IMR-90 (cell line): ENCODE measurements at regions not wholly inside any gene's neighbourhood (a gene's known extent, or its start where the extent isn't known, plus 50 kb on each side); places are given as distances from the start of the nearest gene placed in this dataset.

Experiments used
- ATAC-seq: fragments of 200-7000 bp; cut with Tn5 transposase; 2 replicates; pipeline ENCODE4 v1.9.1; 2020; ENCODE audit warnings: low read depth, mild to moderate bottlenecking, moderate library complexity
- BruUV-seq: library from RNA; stranded (reverse); fragments of 400-500 nt; replicated peaks from 2 replicates; lab custom pipeline; 2021; lab: Mats Ljungman, UMichigan
- CTCF ChIA-PET: fragments of 300-600 bp; formaldehyde crosslinking; extraction: SDS; loops from one replicate; lab custom pipeline; 2021; ENCODE audit warnings: antibody characterized with exemption; lab: Yijun Ruan, JAX
- POLR2A ChIA-PET: fragments of 300-600 bp; sonication (Branson Sonifier 250); formaldehyde crosslinking; loops from one replicate; lab custom pipeline; 2022; ENCODE audit warnings: antibody characterized with exemption; ENCODE audit not compliant: unreplicated experiment; lab: Charles Lee
- DNase-seq: peaks from one replicate; pipeline ENCODE4 v3.0.0; 2013
- H2AFZ ChIP-seq: replicated peaks from 2 replicates; pipeline ENCODE3; 2013; ENCODE audit warnings: low read length, mild to moderate bottlenecking; ENCODE audit not compliant: poor library complexity
- H2AK5ac ChIP-seq: 2 replicates; pipeline ENCODE4 v1.6.1; 2013; ENCODE audit warnings: low read depth, low read length, inconsistent platforms
- H2AK9ac ChIP-seq: replicated peaks from 2 replicates; pipeline ENCODE3; 2013; ENCODE audit warnings: mild to moderate bottlenecking, low read depth, low read length, moderate library complexity; ENCODE audit not compliant: poor library complexity
- H2BK120ac ChIP-seq: 2 replicates; pipeline ENCODE4 v1.6.1; 2013; ENCODE audit warnings: low read depth, low read length, inconsistent platforms
- H2BK15ac ChIP-seq: 3 replicates; pipeline ENCODE4 v1.6.1; 2013; ENCODE audit warnings: low read depth, low read length, inconsistent platforms
- H2BK20ac ChIP-seq: 2 replicates; pipeline ENCODE4 v1.6.1; 2013; ENCODE audit warnings: low read depth, mild to moderate bottlenecking, inconsistent platforms, low read length, moderate library complexity
- H2BK5ac ChIP-seq: 2 replicates; pipeline ENCODE4 v1.6.1; 2013; ENCODE audit warnings: mild to moderate bottlenecking, low read depth, low read length, inconsistent platforms; ENCODE audit not compliant: poor library complexity, severe bottlenecking
- H3K14ac ChIP-seq: replicated peaks from 2 replicates; pipeline ENCODE4 v1.6.1; 2013; ENCODE audit warnings: low read depth, low read length, inconsistent platforms
- H3K18ac ChIP-seq: 2 replicates; pipeline ENCODE4 v1.6.1; 2013; ENCODE audit warnings: low read depth, low read length, control low read depth
- H3K23ac ChIP-seq: 2 replicates; pipeline ENCODE4 v1.6.1; 2013; ENCODE audit warnings: low read depth, low read length, inconsistent platforms
- H3K27ac ChIP-seq: 2 replicates; pipeline ENCODE4 v1.5.1; 2013; ENCODE audit warnings: mild to moderate bottlenecking, control low read depth, low read length; ENCODE audit not compliant: insufficient read depth
- H3K27me3 ChIP-seq: 2 replicates; pipeline ENCODE4 v1.6.1; 2013; ENCODE audit warnings: low read length; ENCODE audit not compliant: control insufficient read depth, insufficient read depth
- H3K36me3 ChIP-seq: 2 replicates; pipeline ENCODE4 v1.6.1; 2013; ENCODE audit warnings: low read length, mixed read lengths; ENCODE audit not compliant: control insufficient read depth, insufficient read depth
- H3K4ac ChIP-seq: 2 replicates; pipeline ENCODE4 v1.6.1; 2013; ENCODE audit warnings: low read depth, low read length, inconsistent platforms
- H3K4me1 ChIP-seq: 2 replicates; pipeline ENCODE4 v1.6.1; 2013; ENCODE audit warnings: low read length, mixed read lengths; ENCODE audit not compliant: control insufficient read depth, insufficient read depth
- H3K4me2 ChIP-seq: 2 replicates; pipeline ENCODE4 v1.6.1; 2013; ENCODE audit warnings: low read depth, mild to moderate bottlenecking, control low read depth, low read length, moderate library complexity
- H3K4me3 ChIP-seq: 2 replicates; pipeline ENCODE4 v1.5.1; 2013; ENCODE audit warnings: low read depth, mild to moderate bottlenecking, control low read depth, low read length, moderate library complexity; ENCODE audit not compliant: insufficient read depth
- H3K56ac ChIP-seq: 2 replicates; pipeline ENCODE4 v1.6.1; 2013; ENCODE audit warnings: low read length, inconsistent platforms; ENCODE audit not compliant: insufficient read depth; ENCODE audit errors: extremely low read depth
- H3K79me1 ChIP-seq, 2 experiments: 2 replicates each; pipeline ENCODE4 v1.6.1; 2013; ENCODE audit warnings: low read length in 2 of 2, inconsistent platforms in 1 of 2, low read depth in 1 of 2
- H3K9ac ChIP-seq: 2 replicates; pipeline ENCODE4 v1.6.1; 2013; ENCODE audit warnings: low read depth, low read length, control low read depth
- H3K9me1 ChIP-seq: 2 replicates; pipeline ENCODE4 v1.6.1; 2013; ENCODE audit warnings: low read length, inconsistent platforms; ENCODE audit not compliant: insufficient read depth
- H3K9me3 ChIP-seq: 2 replicates; pipeline ENCODE4 v1.6.1; 2013; ENCODE audit warnings: low read length; ENCODE audit not compliant: control insufficient read depth, insufficient read depth
- H4K20me1 ChIP-seq: 2 replicates; pipeline ENCODE4 v1.6.1; 2013; ENCODE audit warnings: low read length, inconsistent platforms; ENCODE audit not compliant: insufficient read depth
- H4K5ac ChIP-seq: 2 replicates; pipeline ENCODE4 v1.6.1; 2013; ENCODE audit warnings: mild to moderate bottlenecking, low read depth, low read length, control low read depth
- H4K8ac ChIP-seq, 2 experiments: 2 replicates each; pipeline ENCODE4 v1.6.1; 2013; ENCODE audit warnings: low read depth in 2 of 2, low read length in 2 of 2, control low read depth in 1 of 2, inconsistent platforms in 1 of 2
- H4K91ac ChIP-seq: 2 replicates; pipeline ENCODE4 v1.6.1; 2013; ENCODE audit warnings: low read depth, low read length, inconsistent platforms; ENCODE audit not compliant: insufficient read depth
- BHLHE40 ChIP-seq: fragments of 150-350 bp; IDR thresholded peaks from 2 replicates; pipeline ENCODE4 v1.6.1; 2016; ENCODE audit warnings: mild to moderate bottlenecking, low read depth, low read length
- CEBPB ChIP-seq: IDR thresholded peaks from 2 replicates; pipeline ENCODE4 v1.6.1; 2012; ENCODE audit warnings: low read depth, low read length, improper control_type of control experiment
- CHD1 ChIP-seq: IDR thresholded peaks from 2 replicates; pipeline ENCODE4 v1.6.1; 2012; ENCODE audit warnings: low read depth, low read length, improper control_type of control experiment
- CTCF ChIP-seq: conservative IDR thresholded peaks from 2 replicates; pipeline ENCODE4 v1.5.1; 2012; ENCODE audit warnings: mild to moderate bottlenecking, low read depth, low read length, improper control_type of control experiment
- FOS ChIP-seq: fragments of 150-350 bp; IDR thresholded peaks from 2 replicates; pipeline ENCODE4 v1.6.1; 2016; ENCODE audit warnings: low read depth, low read length
- MAFK ChIP-seq: IDR thresholded peaks from 2 replicates; pipeline ENCODE4 v1.6.1; 2012; ENCODE audit warnings: low read depth, low read length, improper control_type of control experiment
- MXI1 ChIP-seq: IDR thresholded peaks from 2 replicates; pipeline ENCODE4 v1.6.1; 2012; ENCODE audit warnings: low read depth, mild to moderate bottlenecking, low read length, moderate library complexity, borderline replicate concordance
- RAD21 ChIP-seq: IDR thresholded peaks from 2 replicates; pipeline ENCODE4 v1.6.1; 2012; ENCODE audit warnings: low read length, improper control_type of control experiment
- RFX5 ChIP-seq: IDR thresholded peaks from 2 replicates; pipeline ENCODE4 v1.8.0; 2012; ENCODE audit warnings: low read depth, mild to moderate bottlenecking, low read length, moderate library complexity
- SMC3 ChIP-seq: fragments of 150-350 bp; IDR thresholded peaks from 2 replicates; pipeline ENCODE4 v1.6.1; 2016; ENCODE audit warnings: low read depth, mild to moderate bottlenecking, antibody characterized with exemption, low read length, moderate library complexity
- WGBS, 2 experiments: methylation state at CpG; one replicate each; pipeline versions ENCODE4 v1.1.5 to v1.1.7; 2013; ENCODE audit warnings: missing lambda C conversion rate in 2 of 2; ENCODE audit not compliant: insufficient read length in 1 of 2; ENCODE audit errors: extremely low coverage in 2 of 2; 5-methylcytosine and 5-hydroxymethylcytosine counted together
- dilution Hi-C: fragments of 300-500 bp; cut with HindIII; formaldehyde crosslinking; loops from one replicate; pipeline ENCODE4 v1.14.3; 2018; ENCODE audit warnings: low sequenced_read_pairs; ENCODE audit not compliant: unreplicated experiment
- in situ Hi-C: fragments of 300-500 bp; cut with MboI; formaldehyde crosslinking; loops from 3 replicates; pipeline ENCODE4 v1.14.3; 2019; ENCODE audit warnings: low sequenced_read_pairs, inconsistent platforms, mixed read lengths
- intact Hi-C: fragments of 100-400 bp; cut with micrococcal nuclease; formaldehyde crosslinking; loops from 2 replicates; pipeline ENCODE4 v1.10.0; 2022
- TF ChIP-seq, protein P1 (sequence below): fragments of 150-350 bp; IDR thresholded peaks from 2 replicates; pipeline ENCODE4 v1.6.1; 2017; ENCODE audit warnings: mild to moderate bottlenecking, antibody characterized with exemption, low read length, low read depth

DNA sequence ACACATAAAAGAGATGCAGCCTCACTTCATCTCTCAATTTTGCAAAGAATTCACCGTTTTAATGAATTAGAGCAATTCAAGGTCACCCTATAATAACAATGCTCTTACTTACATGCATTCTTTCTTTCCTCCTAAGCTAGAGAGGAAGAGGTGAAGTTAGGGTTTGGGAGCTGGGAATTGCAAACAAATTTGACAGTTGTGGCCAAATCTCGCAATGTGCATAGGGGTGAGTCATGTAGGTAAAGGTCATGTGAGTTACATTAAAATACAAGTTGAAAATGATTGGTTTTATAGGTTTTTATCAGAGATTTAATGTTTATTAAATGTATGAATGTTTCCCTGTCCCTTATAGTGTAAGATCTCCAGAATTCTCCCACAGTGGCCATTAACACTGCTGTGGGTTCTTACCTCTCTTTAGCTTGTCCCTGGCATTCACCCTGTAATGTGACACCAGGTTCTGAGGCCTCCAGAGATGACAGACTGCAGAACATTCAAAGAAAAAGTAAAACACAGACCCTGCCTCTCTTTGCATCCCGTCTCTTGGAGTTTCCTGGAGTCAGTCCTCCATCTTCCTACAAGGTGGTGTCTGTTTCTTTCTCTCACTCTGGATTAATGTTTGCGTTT lies 53.7 kb upstream of the LGALSL start:
- no peak overlapping the region for H3K18ac ChIP-seq
- H2BK15ac ChIP-seq = no peak overlapping the region
- peaks cover 10% of the 10 kb centered on the region; the same call in 1 of the 2 replicates for H3K4me1 ChIP-seq
- TF ChIP-seq, protein P1, sequence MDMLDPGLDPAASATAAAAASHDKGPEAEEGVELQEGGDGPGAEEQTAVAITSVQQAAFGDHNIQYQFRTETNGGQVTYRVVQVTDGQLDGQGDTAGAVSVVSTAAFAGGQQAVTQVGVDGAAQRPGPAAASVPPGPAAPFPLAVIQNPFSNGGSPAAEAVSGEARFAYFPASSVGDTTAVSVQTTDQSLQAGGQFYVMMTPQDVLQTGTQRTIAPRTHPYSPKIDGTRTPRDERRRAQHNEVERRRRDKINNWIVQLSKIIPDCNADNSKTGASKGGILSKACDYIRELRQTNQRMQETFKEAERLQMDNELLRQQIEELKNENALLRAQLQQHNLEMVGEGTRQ = no peak
- no peak for TF ChIP-seq MAFK
- no peak for TF ChIP-seq SMC3
- TF ChIP-seq RAD21 = no peak
- no peak for TF ChIP-seq BHLHE40
- TF ChIP-seq CEBPB = no peak
- no peak for TF ChIP-seq RFX5
- TF ChIP-seq CHD1 = no peak
- TF ChIP-seq MXI1 = no peak
- no peak for TF ChIP-seq CTCF
- no peak for TF ChIP-seq FOS
- ChIA-PET CTCF (interaction anchor here (1.2 kb wide), 1 partner anchor 69 kb away, joined by 3 read pairs; no protein-coding TSS in a partner anchor), POLR2A (interaction anchor here (0.5 kb wide), 1 partner anchor 87 kb away, joined by 4 read pairs; no protein-coding TSS in a partner anchor)
- in situ Hi-C loops (no loop called here), intact Hi-C loops (no loop called here), dilution Hi-C loops (no loop called here)
- no peak overlapping the region for H2AK9ac ChIP-seq
- no peak overlapping the region for H2AFZ ChIP-seq
- H4K91ac ChIP-seq = no peak overlapping the region
- no peaks in the 10 kb centered on the region for H3K36me3 ChIP-seq
- no peak overlapping the region for H2AK5ac ChIP-seq
- no peak overlapping the region for H4K8ac ChIP-seq
- H3K14ac ChIP-seq = no peak overlapping the region
- no peak overlapping the region for H3K27ac ChIP-seq
- no peak overlapping the region for H3K23ac ChIP-seq
- no peaks in the 10 kb centered on the region for H3K9me3 ChIP-seq
- DNase-seq (no peak), ATAC-seq (no peak)
- no peak overlapping the region for H3K56ac ChIP-seq
- H3K4ac ChIP-seq = no peak overlapping the region
- H3K4me2 ChIP-seq = no peak overlapping the region
- H2BK120ac ChIP-seq = no peak overlapping the region
- no peak overlapping the region for H2BK20ac ChIP-seq
- no peak overlapping the region for H3K4me3 ChIP-seq
- H3K9me1 ChIP-seq = no peaks in the 10 kb centered on the region
- H3K9ac ChIP-seq = no peak overlapping the region
- no peaks in the 10 kb centered on the region for H4K20me1 ChIP-seq
- BruUV-seq = no TSS peak
- H3K27me3 ChIP-seq = peaks cover 7% of the 10 kb centered on the region
- no peaks in the 10 kb centered on the region for H3K79me1 ChIP-seq
- no peak overlapping the region for H4K5ac ChIP-seq
- no peak overlapping the region for H2BK5ac ChIP-seq
- WGBS, 2 experiments = 80% methylated on average over 2 of the region's 4 CpGs; no CpG with 5 or more reads in 1 of the 2 experiments
